Prostate gland (tissue), 2 donors: ENCODE measurements at regions not wholly inside any gene's neighbourhood (a gene's known extent, or its start where the extent isn't known, plus 50 kb on each side); places are given as distances from the start of the nearest gene placed in this dataset.
"Not testable (repeated sequence)": the region's sequence is repeated elsewhere in the genome, so short reads cannot be mapped to it uniquely, and the experiment has no call there.

Source experiments
- DNase-seq: peaks from one replicate; pipeline ENCODE4 v3.0.0-alpha.2; 2019; ENCODE audit warnings: low spot score
- H3K27ac ChIP-seq, 2 donors: fragments of 200-600 bp; sonication (generic); 2 replicates each; pipeline ENCODE4 v1.5.1; 2017 to 2019
- H3K27me3 ChIP-seq: fragments of 200-600 bp; sonication (generic); replicated peaks from 2 replicates; pipeline ENCODE4 v1.5.1; 2019; ENCODE audit not compliant: insufficient read depth
- H3K36me3 ChIP-seq, 2 donors: fragments of 200-600 bp; sonication (generic); 1 replicate in 1 of 2; 2 replicates in 1 of 2; pipeline versions ENCODE4 v1.5.1 to v1.8.1; 2017 to 2019
- H3K4me1 ChIP-seq: fragments of 200-600 bp; sonication (generic); replicated peaks from 2 replicates; pipeline ENCODE4 v1.5.1; 2019
- H3K4me3 ChIP-seq, 2 donors: fragments of 200-600 bp; sonication (generic); 2 replicates each; pipeline ENCODE4 v1.5.1; 2017 to 2019
- H3K9me3 ChIP-seq: fragments of 200-600 bp; sonication (generic); 2 replicates; pipeline ENCODE4 v1.5.1; 2017
- POLR2A ChIP-seq: fragments of 450-650 bp; IDR thresholded peaks from one replicate; pipeline ENCODE4 v1.6.1; 2016; ENCODE audit warnings: antibody characterized with exemption, mild to moderate bottlenecking
- POLR2AphosphoS5 ChIP-seq: sonication (generic); formaldehyde crosslinking; IDR thresholded peaks from one replicate; pipeline ENCODE4 v1.6.1; 2017; ENCODE audit warnings: antibody characterized with exemption
- WGBS: methylation state at CpG from one replicate; pipeline ENCODE4 v1.1.5; 2018; 5-methylcytosine and 5-hydroxymethylcytosine counted together
- intact Hi-C: fragments of 100-400 bp; cut with DNase I; formaldehyde crosslinking; loops from one replicate; pipeline ENCODE4 v1.14.2; 2022
- TF ChIP-seq, protein P1 (sequence below), 4 experiments: fragments of 200-600 bp in 2 of 4; fragments of 450-650 bp in 2 of 4; sonication (generic) in 2 of 4; IDR thresholded peaks; 1 replicate in 3 of 4; 2 replicates in 1 of 4; pipeline ENCODE4 v1.5.1; 2016 to 2019; ENCODE audit warnings: antibody characterized with exemption in 4 of 4, mild to moderate bottlenecking in 2 of 4, moderate library complexity in 2 of 4

- H3K4me1 ChIP-seq, result no peaks in the 10 kb centered on the region
- H3K36me3 ChIP-seq, result no peaks in the 10 kb centered on the region
- no peaks in the 10 kb centered on the region for H3K9me3 ChIP-seq
- no peak overlapping the region for H3K27ac ChIP-seq
- intact Hi-C loops, result no loop called here
- no peaks in the 10 kb centered on the region for H3K27me3 ChIP-seq
- no peak overlapping the region for H3K4me3 ChIP-seq
- TF ChIP-seq, protein P1, sequence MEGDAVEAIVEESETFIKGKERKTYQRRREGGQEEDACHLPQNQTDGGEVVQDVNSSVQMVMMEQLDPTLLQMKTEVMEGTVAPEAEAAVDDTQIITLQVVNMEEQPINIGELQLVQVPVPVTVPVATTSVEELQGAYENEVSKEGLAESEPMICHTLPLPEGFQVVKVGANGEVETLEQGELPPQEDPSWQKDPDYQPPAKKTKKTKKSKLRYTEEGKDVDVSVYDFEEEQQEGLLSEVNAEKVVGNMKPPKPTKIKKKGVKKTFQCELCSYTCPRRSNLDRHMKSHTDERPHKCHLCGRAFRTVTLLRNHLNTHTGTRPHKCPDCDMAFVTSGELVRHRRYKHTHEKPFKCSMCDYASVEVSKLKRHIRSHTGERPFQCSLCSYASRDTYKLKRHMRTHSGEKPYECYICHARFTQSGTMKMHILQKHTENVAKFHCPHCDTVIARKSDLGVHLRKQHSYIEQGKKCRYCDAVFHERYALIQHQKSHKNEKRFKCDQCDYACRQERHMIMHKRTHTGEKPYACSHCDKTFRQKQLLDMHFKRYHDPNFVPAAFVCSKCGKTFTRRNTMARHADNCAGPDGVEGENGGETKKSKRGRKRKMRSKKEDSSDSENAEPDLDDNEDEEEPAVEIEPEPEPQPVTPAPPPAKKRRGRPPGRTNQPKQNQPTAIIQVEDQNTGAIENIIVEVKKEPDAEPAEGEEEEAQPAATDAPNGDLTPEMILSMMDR (IDR thresholded peaks at IDR 0.05), result no peak
- TF ChIP-seq POLR2AphosphoS5, result no peak
- no peak for TF ChIP-seq POLR2A
- 42% methylated on average over 1 of the region's 1 CpG for WGBS
- DNase-seq, result no peak
Measured at GRCh38 chr14:23766737-23767401, 130.7 kb downstream of the DHRS2 start.

- H3K4me3 ChIP-seq, H3K27me3 ChIP-seq, DNase-seq, H3K4me1 ChIP-seq, H3K36me3 ChIP-seq, intact Hi-C loops, H3K27ac ChIP-seq, H3K9me3 ChIP-seq: not testable (repeated sequence)
- WGBS, result 86% methylated on average over 9 of the region's 9 CpGs
Measured at GRCh38 chr14:23769221-23769728, 133.1 kb downstream of the DHRS2 start.

DNA sequence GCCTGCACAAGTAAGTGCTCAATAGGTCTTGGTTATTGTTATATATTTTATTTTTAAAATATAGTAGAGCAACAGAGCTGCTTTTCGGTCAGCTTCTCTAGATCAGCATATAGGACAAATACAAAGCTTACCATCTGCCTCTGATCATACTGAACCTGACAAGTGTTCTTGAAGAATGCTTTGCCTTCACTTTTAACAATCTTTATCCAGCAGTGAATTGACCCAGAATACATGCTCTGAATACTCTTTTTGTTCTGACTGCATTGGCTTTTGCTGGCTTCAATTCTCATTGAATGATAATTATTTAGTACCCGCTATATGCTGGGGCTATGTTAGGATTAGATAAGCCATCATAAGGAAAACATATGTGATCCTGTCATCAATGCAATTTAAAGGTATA is 137.8 kb downstream of the DHRS2 start:
- intact Hi-C loops, result no loop called here
- H3K4me3 ChIP-seq, result no peak overlapping the region

DNA sequence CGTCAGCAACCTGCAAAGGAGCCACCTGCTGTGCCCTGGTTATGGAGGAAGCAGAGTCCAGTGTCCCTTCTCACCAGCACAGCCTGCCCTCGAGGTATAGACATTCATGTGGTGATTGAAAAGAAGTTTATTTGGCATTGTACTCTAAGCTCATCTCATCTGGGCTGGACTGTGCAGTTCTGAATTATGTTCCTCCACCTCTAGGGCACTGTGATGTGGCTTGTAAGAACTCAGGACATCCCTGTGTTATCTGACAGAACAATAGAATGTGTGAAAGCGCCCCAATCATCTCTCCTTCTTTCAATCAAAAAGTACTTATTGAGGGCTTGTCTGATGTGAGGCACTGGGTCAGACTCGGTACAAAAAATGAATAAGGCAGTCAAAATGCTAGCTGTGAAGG is 140.1 kb downstream of the DHRS2 start:
- H3K27me3 ChIP-seq, result no peaks in the 10 kb centered on the region
- no peaks in the 10 kb centered on the region for H3K9me3 ChIP-seq
- 69% methylated on average over 4 of the region's 4 CpGs for WGBS
- no peak for TF ChIP-seq POLR2AphosphoS5
- TF ChIP-seq, protein P1 (IDR thresholded peaks at IDR 0.05), result no peak
- TF ChIP-seq POLR2A, result no peak
- H3K27ac ChIP-seq, result no peak overlapping the region
- no peaks in the 10 kb centered on the region for H3K4me1 ChIP-seq
- no peak for DNase-seq
- no peaks in the 10 kb centered on the region for H3K36me3 ChIP-seq
- intact Hi-C loops, result no loop called here
- H3K4me3 ChIP-seq, result no peak overlapping the region

More for the DNA sequence above, 137.8 kb downstream of the DHRS2 start:
- no peaks in the 10 kb centered on the region for H3K9me3 ChIP-seq
- H3K4me1 ChIP-seq, result no peaks in the 10 kb centered on the region
- no peak for DNase-seq
- no peaks in the 10 kb centered on the region for H3K27me3 ChIP-seq
- 87% methylated on average over 2 of the region's 2 CpGs for WGBS
- TF ChIP-seq POLR2A (no peak), POLR2AphosphoS5 (no peak)
- TF ChIP-seq, protein P1 (IDR thresholded peaks at IDR 0.05), result no peak
- no peak overlapping the region for H3K27ac ChIP-seq
- no peaks in the 10 kb centered on the region for H3K36me3 ChIP-seq

DNA sequence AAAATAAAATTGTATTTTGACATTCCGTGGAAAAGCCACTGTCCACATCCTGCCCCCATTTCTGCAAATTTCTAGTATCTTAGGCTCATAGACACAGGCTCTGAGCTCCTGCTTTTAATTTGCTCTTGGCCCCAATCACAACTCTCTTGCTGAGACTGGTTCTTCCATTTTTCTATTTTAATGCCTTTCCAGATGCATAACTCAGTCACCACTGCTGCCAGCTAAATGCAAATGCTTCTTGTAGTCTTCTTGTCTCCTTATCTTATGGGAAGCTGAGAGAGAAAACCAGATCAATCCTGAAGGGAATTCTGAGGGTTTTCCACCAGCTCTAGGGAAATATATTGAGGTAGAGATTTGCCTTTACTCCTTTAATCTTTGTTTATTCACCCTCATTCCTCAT is 149.0 kb downstream of the DHRS2 start:
- no peak for DNase-seq
- intact Hi-C loops, result no loop called here
- TF ChIP-seq, protein P1 (IDR thresholded peaks at IDR 0.05), result no peak
- no peak for TF ChIP-seq POLR2AphosphoS5
- no peak for TF ChIP-seq POLR2A
- Histone ChIP-seq H3K27ac (no peak overlapping the region), H3K4me1 (no peaks in the 10 kb centered on the region), H3K27me3 (no peaks in the 10 kb centered on the region), H3K9me3 (no peaks in the 10 kb centered on the region), H3K36me3 (no peaks in the 10 kb centered on the region), H3K4me3 (no peak overlapping the region)
- WGBS, result 88% methylated on average over 1 of the region's 1 CpG
